Gastrocnemius medialis (tissue), 4 donors: ENCODE measurements at regions not wholly inside any gene's neighbourhood (a gene's known extent, or its start where the extent isn't known, plus 50 kb on each side); places are given as distances from the start of the nearest gene placed in this dataset.

Experiments used
- POLR2A ChIP-seq, 2 donors: fragments of 450-650 bp; IDR thresholded peaks; one replicate each; pipeline ENCODE4 v1.6.1; 2017; ENCODE audit warnings: antibody characterized with exemption in 2 of 2, mild to moderate bottlenecking in 2 of 2, moderate library complexity in 2 of 2
- TF ChIP-seq, protein P1 (sequence below), 5 experiments: fragments of 450-650 bp in 3 of 5; fragments of 200-600 bp in 2 of 5; sonication (generic) in 2 of 5; IDR thresholded peaks in 4 of 5; conservative IDR thresholded peaks in 1 of 5; 1 replicate in 4 of 5; 2 replicates in 1 of 5; pipeline ENCODE4 v1.5.1; 2016 to 2019; ENCODE audit warnings: antibody characterized with exemption in 5 of 5, mild to moderate bottlenecking in 3 of 5, moderate library complexity in 3 of 5

DNA sequence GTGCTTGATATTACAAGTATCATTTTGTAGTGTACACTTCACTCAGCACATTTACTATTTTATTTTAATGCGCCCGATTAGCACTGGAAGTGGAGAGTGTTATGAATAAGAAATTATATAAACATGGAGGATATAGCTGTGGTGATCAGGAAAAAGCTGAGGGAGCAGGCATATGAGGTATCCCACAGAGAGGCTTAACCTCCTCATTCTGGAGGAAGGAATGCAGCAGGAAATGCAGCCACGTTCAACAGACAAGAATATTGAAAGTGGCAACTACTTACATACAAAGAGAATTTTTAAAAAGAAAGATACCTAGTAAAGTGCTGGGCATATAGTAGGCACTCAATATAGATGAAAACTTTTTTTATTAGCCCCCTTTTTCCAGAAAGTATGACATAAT is 166.0 kb upstream of the SATB1 start:
- TF ChIP-seq, protein P1, sequence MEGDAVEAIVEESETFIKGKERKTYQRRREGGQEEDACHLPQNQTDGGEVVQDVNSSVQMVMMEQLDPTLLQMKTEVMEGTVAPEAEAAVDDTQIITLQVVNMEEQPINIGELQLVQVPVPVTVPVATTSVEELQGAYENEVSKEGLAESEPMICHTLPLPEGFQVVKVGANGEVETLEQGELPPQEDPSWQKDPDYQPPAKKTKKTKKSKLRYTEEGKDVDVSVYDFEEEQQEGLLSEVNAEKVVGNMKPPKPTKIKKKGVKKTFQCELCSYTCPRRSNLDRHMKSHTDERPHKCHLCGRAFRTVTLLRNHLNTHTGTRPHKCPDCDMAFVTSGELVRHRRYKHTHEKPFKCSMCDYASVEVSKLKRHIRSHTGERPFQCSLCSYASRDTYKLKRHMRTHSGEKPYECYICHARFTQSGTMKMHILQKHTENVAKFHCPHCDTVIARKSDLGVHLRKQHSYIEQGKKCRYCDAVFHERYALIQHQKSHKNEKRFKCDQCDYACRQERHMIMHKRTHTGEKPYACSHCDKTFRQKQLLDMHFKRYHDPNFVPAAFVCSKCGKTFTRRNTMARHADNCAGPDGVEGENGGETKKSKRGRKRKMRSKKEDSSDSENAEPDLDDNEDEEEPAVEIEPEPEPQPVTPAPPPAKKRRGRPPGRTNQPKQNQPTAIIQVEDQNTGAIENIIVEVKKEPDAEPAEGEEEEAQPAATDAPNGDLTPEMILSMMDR (IDR thresholded peaks at IDR 0.05 in 4 of 5, conservative IDR thresholded peaks at IDR 0.05 in 1 of 5), result no peak
- no peak for TF ChIP-seq POLR2A (IDR thresholded peaks at IDR 0.05)
